Panc1 (cell line): ENCODE measurements at regions not wholly inside any gene's neighbourhood (a gene's known extent, or its start where the extent isn't known, plus 50 kb on each side); places are given as distances from the start of the nearest gene placed in this dataset.

Source experiments
- POLR2AphosphoS5 ChIP-seq: IDR thresholded peaks from 2 replicates; pipeline ENCODE4 v1.6.1; 2012; ENCODE audit warnings: mild to moderate bottlenecking, low read depth, low read length, moderate library complexity
- SIN3A ChIP-seq: IDR thresholded peaks from 2 replicates; pipeline ENCODE4 v1.6.1; 2012; ENCODE audit warnings: low read depth, mild to moderate bottlenecking, low read length, moderate library complexity, borderline replicate concordance; ENCODE audit not compliant: insufficient read depth
- TF ChIP-seq, protein P1 (sequence below): fragments of 450-650 bp; IDR thresholded peaks from 2 replicates; pipeline ENCODE4 v1.5.1; 2017; ENCODE audit warnings: mild to moderate bottlenecking
- TF ChIP-seq, protein P2 (sequence below), 2 experiments: IDR thresholded peaks; 2 replicates each; pipeline ENCODE4 v1.6.1; 2011 to 2012; ENCODE audit warnings: low read depth in 2 of 2, control low read depth in 1 of 2, low read length in 1 of 2, mild to moderate bottlenecking in 1 of 2, moderate library complexity in 1 of 2; ENCODE audit not compliant: insufficient read depth in 1 of 2

DNA sequence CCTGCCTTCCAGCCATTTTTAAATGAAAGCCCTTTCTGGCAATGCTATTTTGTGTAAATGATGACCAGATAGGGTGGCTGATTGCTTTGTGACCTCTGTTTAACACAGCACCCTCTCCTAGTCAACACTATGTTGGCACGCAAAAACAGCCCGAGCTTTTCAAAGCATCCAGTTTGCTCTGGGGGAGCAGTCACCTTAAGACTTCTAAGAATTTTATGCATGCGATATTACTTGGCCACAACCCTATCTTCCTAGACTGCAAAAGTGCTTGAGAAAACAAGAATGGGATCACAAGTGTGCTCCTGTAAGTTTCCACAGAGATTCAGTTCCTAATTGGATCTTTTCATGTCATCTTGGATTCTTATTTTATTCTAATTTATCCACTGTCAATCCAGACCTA, 294.1 kb downstream of the ATPSCKMT start:
- TF ChIP-seq, protein P1, sequence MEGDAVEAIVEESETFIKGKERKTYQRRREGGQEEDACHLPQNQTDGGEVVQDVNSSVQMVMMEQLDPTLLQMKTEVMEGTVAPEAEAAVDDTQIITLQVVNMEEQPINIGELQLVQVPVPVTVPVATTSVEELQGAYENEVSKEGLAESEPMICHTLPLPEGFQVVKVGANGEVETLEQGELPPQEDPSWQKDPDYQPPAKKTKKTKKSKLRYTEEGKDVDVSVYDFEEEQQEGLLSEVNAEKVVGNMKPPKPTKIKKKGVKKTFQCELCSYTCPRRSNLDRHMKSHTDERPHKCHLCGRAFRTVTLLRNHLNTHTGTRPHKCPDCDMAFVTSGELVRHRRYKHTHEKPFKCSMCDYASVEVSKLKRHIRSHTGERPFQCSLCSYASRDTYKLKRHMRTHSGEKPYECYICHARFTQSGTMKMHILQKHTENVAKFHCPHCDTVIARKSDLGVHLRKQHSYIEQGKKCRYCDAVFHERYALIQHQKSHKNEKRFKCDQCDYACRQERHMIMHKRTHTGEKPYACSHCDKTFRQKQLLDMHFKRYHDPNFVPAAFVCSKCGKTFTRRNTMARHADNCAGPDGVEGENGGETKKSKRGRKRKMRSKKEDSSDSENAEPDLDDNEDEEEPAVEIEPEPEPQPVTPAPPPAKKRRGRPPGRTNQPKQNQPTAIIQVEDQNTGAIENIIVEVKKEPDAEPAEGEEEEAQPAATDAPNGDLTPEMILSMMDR: no peak
- TF ChIP-seq, protein P2, sequence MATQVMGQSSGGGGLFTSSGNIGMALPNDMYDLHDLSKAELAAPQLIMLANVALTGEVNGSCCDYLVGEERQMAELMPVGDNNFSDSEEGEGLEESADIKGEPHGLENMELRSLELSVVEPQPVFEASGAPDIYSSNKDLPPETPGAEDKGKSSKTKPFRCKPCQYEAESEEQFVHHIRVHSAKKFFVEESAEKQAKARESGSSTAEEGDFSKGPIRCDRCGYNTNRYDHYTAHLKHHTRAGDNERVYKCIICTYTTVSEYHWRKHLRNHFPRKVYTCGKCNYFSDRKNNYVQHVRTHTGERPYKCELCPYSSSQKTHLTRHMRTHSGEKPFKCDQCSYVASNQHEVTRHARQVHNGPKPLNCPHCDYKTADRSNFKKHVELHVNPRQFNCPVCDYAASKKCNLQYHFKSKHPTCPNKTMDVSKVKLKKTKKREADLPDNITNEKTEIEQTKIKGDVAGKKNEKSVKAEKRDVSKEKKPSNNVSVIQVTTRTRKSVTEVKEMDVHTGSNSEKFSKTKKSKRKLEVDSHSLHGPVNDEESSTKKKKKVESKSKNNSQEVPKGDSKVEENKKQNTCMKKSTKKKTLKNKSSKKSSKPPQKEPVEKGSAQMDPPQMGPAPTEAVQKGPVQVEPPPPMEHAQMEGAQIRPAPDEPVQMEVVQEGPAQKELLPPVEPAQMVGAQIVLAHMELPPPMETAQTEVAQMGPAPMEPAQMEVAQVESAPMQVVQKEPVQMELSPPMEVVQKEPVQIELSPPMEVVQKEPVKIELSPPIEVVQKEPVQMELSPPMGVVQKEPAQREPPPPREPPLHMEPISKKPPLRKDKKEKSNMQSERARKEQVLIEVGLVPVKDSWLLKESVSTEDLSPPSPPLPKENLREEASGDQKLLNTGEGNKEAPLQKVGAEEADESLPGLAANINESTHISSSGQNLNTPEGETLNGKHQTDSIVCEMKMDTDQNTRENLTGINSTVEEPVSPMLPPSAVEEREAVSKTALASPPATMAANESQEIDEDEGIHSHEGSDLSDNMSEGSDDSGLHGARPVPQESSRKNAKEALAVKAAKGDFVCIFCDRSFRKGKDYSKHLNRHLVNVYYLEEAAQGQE (IDR thresholded peaks at IDR 0.05; ENCODE audit: insufficient read depth in 1 of 2, low read depth in 2 of 2, low read length in 1 of 2): no peak
- no peak for TF ChIP-seq SIN3A
- TF ChIP-seq POLR2AphosphoS5: no peak
